Erythroblast (primary cell): ENCODE measurements at regions not wholly inside any gene's neighbourhood (a gene's known extent, or its start where the extent isn't known, plus 50 kb on each side); places are given as distances from the start of the nearest gene placed in this dataset.

Experiments used
- DNase-seq, 2 experiments: peaks; one replicate each; lab custom pipeline; 2025; lab: John Stamatoyannopoulos, UW
- GATA1 ChIP-seq: IDR thresholded peaks from 2 replicates; pipeline ENCODE4 v1.6.1; 2011; ENCODE audit warnings: low read depth, mild to moderate bottlenecking, control low read depth, low read length, moderate library complexity
- POLR2A ChIP-seq: IDR thresholded peaks from 2 replicates; pipeline ENCODE4 v1.6.1; 2011; ENCODE audit warnings: mild to moderate bottlenecking, low read length

- DNase-seq: no peak
- TF ChIP-seq POLR2A (no peak), GATA1 (no peak)
Observed at GRCh38 chr11:121780971-121781370, 328.2 kb upstream of the SORL1-AS1 start.

GRCh38 chr11:121777056-121777455 is 324.3 kb upstream of the SORL1-AS1 start:
- DNase-seq: no peak
- TF ChIP-seq POLR2A (no peak), GATA1 (no peak)

- DNase-seq: no peak
- TF ChIP-seq POLR2A: no peak
- no peak for TF ChIP-seq GATA1
Observed at GRCh38 chr11:121775276-121775675, 322.5 kb upstream of the SORL1-AS1 start.

- TF ChIP-seq POLR2A (no peak), GATA1 (no peak)
- DNase-seq: no peak
Observed at GRCh38 chr11:121773076-121773475, 320.3 kb upstream of the SORL1-AS1 start.

- no peak for DNase-seq
- TF ChIP-seq POLR2A (no peak), GATA1 (no peak)
Observed at GRCh38 chr11:121770939-121771595, 318.3 kb upstream of the SORL1-AS1 start.

- TF ChIP-seq POLR2A (no peak), GATA1 (no peak)
- DNase-seq: no peak
Observed at GRCh38 chr11:121769191-121769590, 316.4 kb upstream of the SORL1-AS1 start.

GRCh38 chr11:121767433-121767832 is 314.7 kb upstream of the SORL1-AS1 start:
- no peak for DNase-seq
- no peak for TF ChIP-seq GATA1
- no peak for TF ChIP-seq POLR2A

GRCh38 chr11:121766991-121767390 is 314.2 kb upstream of the SORL1-AS1 start:
- TF ChIP-seq GATA1: no peak
- no peak for TF ChIP-seq POLR2A
- DNase-seq: no peak

GRCh38 chr11:121766166-121766565 is 313.4 kb upstream of the SORL1-AS1 start:
- TF ChIP-seq POLR2A: no peak
- no peak for TF ChIP-seq GATA1
- DNase-seq: no peak

GRCh38 chr11:121763526-121763925 is 310.8 kb upstream of the SORL1-AS1 start:
- TF ChIP-seq GATA1: no peak
- no peak for TF ChIP-seq POLR2A
- DNase-seq: no peak

GRCh38 chr11:121762820-121763219 is 310.1 kb upstream of the SORL1-AS1 start:
- TF ChIP-seq POLR2A: no peak
- TF ChIP-seq GATA1: no peak
- no peak for DNase-seq

GRCh38 chr11:121761186-121761585 is 308.4 kb upstream of the SORL1-AS1 start:
- DNase-seq: no peak
- no peak for TF ChIP-seq POLR2A
- TF ChIP-seq GATA1: no peak

GRCh38 chr11:121757480-121758125 is 304.8 kb upstream of the SORL1-AS1 start:
- no peak for DNase-seq
- no peak for TF ChIP-seq GATA1
- TF ChIP-seq POLR2A: no peak

GRCh38 chr11:121755906-121756305 is 303.1 kb upstream of the SORL1-AS1 start:
- TF ChIP-seq GATA1 (no peak), POLR2A (no peak)
- DNase-seq: no peak

- DNase-seq: no peak
- TF ChIP-seq GATA1 (no peak), POLR2A (no peak)
Observed at GRCh38 chr11:121755191-121755590, 302.4 kb upstream of the SORL1-AS1 start.

- TF ChIP-seq POLR2A: no peak
- TF ChIP-seq GATA1: no peak
- DNase-seq: no peak
Observed at GRCh38 chr11:121754598-121754997, 301.8 kb upstream of the SORL1-AS1 start.
